ENCODE measurements at regions not wholly inside any gene's neighbourhood (a gene's known extent, or its start where the extent isn't known, plus 50 kb on each side); places are given as distances from the start of the nearest gene placed in this dataset.

GRCh38 chrX:26606971-26607370 lies 391.0 kb downstream of the MAGEB5 start:
- DNase-seq: no peak

GRCh38 chrX:26597981-26598380 lies 382.0 kb downstream of the MAGEB5 start:
- Mint-ChIP-seq H3K27me3 (ENCODE audit: low read depth in 3 of 3) (no peaks in the 10 kb centered on the region), H3K4me3 (no peak overlapping the region), H3K27ac (no peak overlapping the region), H3K4me1 (no peaks in the 10 kb centered on the region), H3K36me3 (no peaks in the 10 kb centered on the region), H3K9me3 (peaks cover 0 to 2% (median 0%) of the 10 kb centered on the region in 7 donors)
- intact Hi-C loops (cut with micrococcal nuclease): no loop called here
- Histone ChIP-seq H3K4me1 (ENCODE audit: control insufficient read depth in 1 of 2, insufficient read depth in 2 of 2, low read length in 2 of 2) (no peaks in the 10 kb centered on the region), H4K20me1 (ENCODE audit: insufficient read depth, low read length) (no peaks in the 10 kb centered on the region), H3K27ac (ENCODE audit: low read depth in 1 of 2, low read length in 2 of 2) (no peak overlapping the region), H3K27me3 (ENCODE audit: control insufficient read depth in 2 of 2, insufficient read depth in 2 of 2, low read length in 2 of 2) (no peaks in the 10 kb centered on the region), H3K9me3 (replicated peaks in 1 of 2; ENCODE audit: control insufficient read depth in 1 of 2, insufficient read depth in 1 of 2, low read length in 2 of 2) (no peaks in the 10 kb centered on the region), H2AFZ (ENCODE audit: insufficient read depth, low read depth, low read length, poor library complexity, severe bottlenecking) (no peak overlapping the region), H3K9ac (ENCODE audit: insufficient read depth, low read length, poor library complexity, severe bottlenecking) (no peak overlapping the region), H3K36me3 (replicated peaks in 1 of 2; ENCODE audit: control insufficient read depth in 1 of 2, insufficient read depth in 2 of 2, low read length in 2 of 2) (no peaks in the 10 kb centered on the region), H3K4me2 (replicated peaks; ENCODE audit: extremely low read depth, low read length, poor library complexity, severe bottlenecking) (no peak overlapping the region), H3K4me3 (replicated peaks in 1 of 3; ENCODE audit: low read depth in 2 of 3, low read length in 3 of 3) (no peak overlapping the region), H3K79me2 (ENCODE audit: insufficient read depth, low read length) (no peaks in the 10 kb centered on the region)
- no CpG with 5 or more reads among the region's 2 CpGs for WGBS (ENCODE audit: insufficient coverage)
- no peak for TF ChIP-seq CTCF (IDR thresholded peaks at IDR 0.05)
- no peak for DNase-seq

More at GRCh38 chrX:26606971-26607370, 391.0 kb downstream of the MAGEB5 start:
- no peaks in the 10 kb centered on the region for H3K27me3 Mint-ChIP-seq (ENCODE audit: low read depth in 3 of 3)
- Histone ChIP-seq H3K4me3 (replicated peaks in 1 of 3; ENCODE audit: low read depth in 2 of 3, low read length in 3 of 3) (no peak overlapping the region), H3K4me1 (ENCODE audit: control insufficient read depth in 1 of 2, insufficient read depth in 2 of 2, low read length in 2 of 2) (no peaks in the 10 kb centered on the region), H3K36me3 (replicated peaks in 1 of 2; ENCODE audit: control insufficient read depth in 1 of 2, insufficient read depth in 2 of 2, low read length in 2 of 2) (no peaks in the 10 kb centered on the region), H3K9me3 (replicated peaks in 1 of 2; ENCODE audit: control insufficient read depth in 1 of 2, insufficient read depth in 1 of 2, low read length in 2 of 2) (no peaks in the 10 kb centered on the region), H4K20me1 (ENCODE audit: insufficient read depth, low read length) (no peaks in the 10 kb centered on the region), H3K9ac (ENCODE audit: insufficient read depth, low read length, poor library complexity, severe bottlenecking) (no peak overlapping the region), H3K27me3 (ENCODE audit: control insufficient read depth in 2 of 2, insufficient read depth in 2 of 2, low read length in 2 of 2) (no peaks in the 10 kb centered on the region), H3K79me2 (ENCODE audit: insufficient read depth, low read length) (no peaks in the 10 kb centered on the region), H3K4me2 (replicated peaks; ENCODE audit: extremely low read depth, low read length, poor library complexity, severe bottlenecking) (no peak overlapping the region), H2AFZ (ENCODE audit: insufficient read depth, low read depth, low read length, poor library complexity, severe bottlenecking) (no peak overlapping the region), H3K27ac (ENCODE audit: low read depth in 1 of 2, low read length in 2 of 2) (no peak overlapping the region)
- H3K4me3 Mint-ChIP-seq: no peak overlapping the region
- intact Hi-C loops (cut with micrococcal nuclease): no loop called here
- no peak for TF ChIP-seq CTCF (IDR thresholded peaks at IDR 0.05)
- H3K9me3 Mint-ChIP-seq: peaks cover 0 to 2% (median 0%) of the 10 kb centered on the region in 7 donors
- H3K27ac Mint-ChIP-seq: no peak overlapping the region
- WGBS (ENCODE audit: insufficient coverage): no CpG with 5 or more reads among the region's 1 CpG
- no peaks in the 10 kb centered on the region for H3K4me1 Mint-ChIP-seq
- no peaks in the 10 kb centered on the region for H3K36me3 Mint-ChIP-seq

Data from CD14-positive monocyte (primary cell).